ENCODE measurements at regions not wholly inside any gene's neighbourhood (a gene's known extent, or its start where the extent isn't known, plus 50 kb on each side); places are given as distances from the start of the nearest gene placed in this dataset.

DNA sequence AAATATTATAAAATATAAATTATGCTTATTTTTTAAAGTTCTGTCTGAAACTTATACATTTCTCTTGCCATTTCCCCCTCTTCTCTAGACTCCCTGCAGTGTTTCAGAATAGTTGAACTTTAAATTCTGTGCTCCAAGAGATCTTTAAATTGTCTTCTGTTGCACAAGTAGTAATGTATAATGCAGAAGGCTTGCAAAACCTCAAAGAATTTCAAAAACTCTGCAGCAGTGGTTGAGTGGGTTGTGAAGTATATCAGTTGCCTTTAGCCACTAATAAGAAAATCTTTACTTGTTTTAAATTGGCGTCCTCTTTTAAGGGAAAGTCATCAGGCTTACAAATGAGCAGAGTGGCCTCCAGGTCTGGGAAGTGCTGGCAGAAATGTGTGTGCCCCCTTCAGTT, 1153.3 kb upstream of the PABPC4L start:
- intact Hi-C loops (cut with micrococcal nuclease; ENCODE audit: unreplicated experiment): no loop called here
- Histone ChIP-seq H3K4me2 (no peak overlapping the region), H3K27me3 (ENCODE audit: insufficient read depth, low read depth) (no peaks in the 10 kb centered on the region), H3F3A (ENCODE audit: insufficient read depth, low read depth) (no peaks in the 10 kb centered on the region), H3K4me3 (no peak overlapping the region), H3K36me3 (ENCODE audit: low read depth) (no peaks in the 10 kb centered on the region), H3K27ac (no peak overlapping the region), H3K79me2 (ENCODE audit: low read depth) (no peaks in the 10 kb centered on the region), H3K4me1 (replicated peaks; ENCODE audit: insufficient read depth) (no peaks in the 10 kb centered on the region), H4K20me1 (ENCODE audit: insufficient read depth) (no peaks in the 10 kb centered on the region), H3K9me3 (ENCODE audit: insufficient read depth, low read depth) (no peaks in the 10 kb centered on the region), H2AFZ (no peak overlapping the region), H3K9me2 (ENCODE audit: insufficient read depth) (no peaks in the 10 kb centered on the region)
- BruUV-seq (replicated peaks): no TSS peak
- no peak for TF ChIP-seq EZH2 (IDR thresholded peaks at IDR 0.05; ENCODE audit: low read depth)
- TF ChIP-seq, protein P1, sequence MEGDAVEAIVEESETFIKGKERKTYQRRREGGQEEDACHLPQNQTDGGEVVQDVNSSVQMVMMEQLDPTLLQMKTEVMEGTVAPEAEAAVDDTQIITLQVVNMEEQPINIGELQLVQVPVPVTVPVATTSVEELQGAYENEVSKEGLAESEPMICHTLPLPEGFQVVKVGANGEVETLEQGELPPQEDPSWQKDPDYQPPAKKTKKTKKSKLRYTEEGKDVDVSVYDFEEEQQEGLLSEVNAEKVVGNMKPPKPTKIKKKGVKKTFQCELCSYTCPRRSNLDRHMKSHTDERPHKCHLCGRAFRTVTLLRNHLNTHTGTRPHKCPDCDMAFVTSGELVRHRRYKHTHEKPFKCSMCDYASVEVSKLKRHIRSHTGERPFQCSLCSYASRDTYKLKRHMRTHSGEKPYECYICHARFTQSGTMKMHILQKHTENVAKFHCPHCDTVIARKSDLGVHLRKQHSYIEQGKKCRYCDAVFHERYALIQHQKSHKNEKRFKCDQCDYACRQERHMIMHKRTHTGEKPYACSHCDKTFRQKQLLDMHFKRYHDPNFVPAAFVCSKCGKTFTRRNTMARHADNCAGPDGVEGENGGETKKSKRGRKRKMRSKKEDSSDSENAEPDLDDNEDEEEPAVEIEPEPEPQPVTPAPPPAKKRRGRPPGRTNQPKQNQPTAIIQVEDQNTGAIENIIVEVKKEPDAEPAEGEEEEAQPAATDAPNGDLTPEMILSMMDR (conservative IDR thresholded peaks at IDR 0.05): no peak
- no peak for DNase-seq
- POLR2A ChIA-PET (ENCODE audit: unreplicated experiment): no interaction called here
- CTCF ChIA-PET: no interaction called here

DNA sequence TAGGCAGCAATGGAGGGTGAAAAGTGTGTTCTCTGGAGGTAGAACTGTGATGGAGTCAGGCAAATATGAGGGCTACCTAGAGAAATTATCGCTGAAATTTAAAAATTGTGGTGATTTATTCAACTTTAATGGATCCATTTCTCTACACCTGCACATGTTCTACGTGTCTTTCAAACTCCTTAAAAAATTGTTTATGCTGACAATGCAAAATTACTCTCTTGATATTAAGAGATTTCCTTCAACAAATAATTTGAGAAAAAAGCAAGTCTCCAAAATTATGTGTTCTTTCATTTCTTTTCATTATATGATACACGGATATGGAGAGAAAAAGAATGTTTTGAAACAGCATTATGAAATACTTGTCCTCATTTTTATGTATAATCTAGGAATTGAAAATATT, 1151.4 kb upstream of the PABPC4L start:
- no peak for TF ChIP-seq EZH2 (IDR thresholded peaks at IDR 0.05; ENCODE audit: low read depth)
- TF ChIP-seq, protein P1 (conservative IDR thresholded peaks at IDR 0.05): no peak
- H2AFZ ChIP-seq: no peak overlapping the region
- H3K4me3 ChIP-seq: no peak overlapping the region
- H3K4me1 ChIP-seq (replicated peaks; ENCODE audit: insufficient read depth): no peaks in the 10 kb centered on the region
- CTCF ChIA-PET: no interaction called here
- no peak for DNase-seq
- BruUV-seq (replicated peaks): no TSS peak
- no peaks in the 10 kb centered on the region for H3K36me3 ChIP-seq (ENCODE audit: low read depth)
- no peaks in the 10 kb centered on the region for H4K20me1 ChIP-seq (ENCODE audit: insufficient read depth)
- H3K4me2 ChIP-seq: no peak overlapping the region
- no peaks in the 10 kb centered on the region for H3F3A ChIP-seq (ENCODE audit: insufficient read depth, low read depth)
- H3K27me3 ChIP-seq (ENCODE audit: insufficient read depth, low read depth): no peaks in the 10 kb centered on the region
- no peaks in the 10 kb centered on the region for H3K9me3 ChIP-seq (ENCODE audit: insufficient read depth, low read depth)
- no peaks in the 10 kb centered on the region for H3K79me2 ChIP-seq (ENCODE audit: low read depth)
- no peak overlapping the region for H3K27ac ChIP-seq
- POLR2A ChIA-PET (ENCODE audit: unreplicated experiment): no interaction called here
- intact Hi-C loops (cut with micrococcal nuclease; ENCODE audit: unreplicated experiment): no loop called here
- no peaks in the 10 kb centered on the region for H3K9me2 ChIP-seq (ENCODE audit: insufficient read depth)

DNA sequence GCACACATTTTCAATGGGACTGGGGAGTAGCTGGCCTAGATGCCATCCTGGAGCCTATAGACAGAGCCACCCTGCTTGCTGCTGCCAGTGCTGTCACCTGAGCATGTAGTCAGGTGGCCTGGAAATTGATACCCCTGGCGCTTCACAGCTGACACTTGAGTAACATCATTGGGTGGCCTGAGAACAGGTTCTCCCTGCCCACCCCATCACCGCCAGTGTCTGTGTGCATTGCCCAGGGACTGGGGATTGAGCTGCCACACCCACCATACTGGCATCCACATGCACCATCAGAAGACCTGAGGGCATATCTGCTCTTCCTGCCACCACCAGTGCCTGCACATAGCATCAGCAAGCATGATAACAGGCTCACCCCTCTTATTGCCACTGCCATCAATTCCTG, 1142.9 kb upstream of the PABPC4L start:
- ChIA-PET POLR2A (ENCODE audit: unreplicated experiment) (no interaction called here), CTCF (no interaction called here)
- no peaks in the 10 kb centered on the region for H4K20me1 ChIP-seq (ENCODE audit: insufficient read depth)
- BruUV-seq (replicated peaks): no TSS peak
- DNase-seq: no peak
- no peaks in the 10 kb centered on the region for H3K4me1 ChIP-seq (replicated peaks; ENCODE audit: insufficient read depth)
- H3K4me2 ChIP-seq: no peak overlapping the region
- H3K4me3 ChIP-seq: no peak overlapping the region
- H3F3A ChIP-seq (ENCODE audit: insufficient read depth, low read depth): no peaks in the 10 kb centered on the region
- H3K9me3 ChIP-seq (ENCODE audit: insufficient read depth, low read depth): no peaks in the 10 kb centered on the region
- TF ChIP-seq EZH2 (IDR thresholded peaks at IDR 0.05; ENCODE audit: low read depth): no peak
- TF ChIP-seq, protein P1 (conservative IDR thresholded peaks at IDR 0.05): no peak
- H2AFZ ChIP-seq: no peak overlapping the region
- H3K36me3 ChIP-seq (ENCODE audit: low read depth): no peaks in the 10 kb centered on the region
- no peaks in the 10 kb centered on the region for H3K27me3 ChIP-seq (ENCODE audit: insufficient read depth, low read depth)
- H3K27ac ChIP-seq: no peak overlapping the region
- intact Hi-C loops (cut with micrococcal nuclease; ENCODE audit: unreplicated experiment): no loop called here
- no peaks in the 10 kb centered on the region for H3K9me2 ChIP-seq (ENCODE audit: insufficient read depth)
- H3K79me2 ChIP-seq (ENCODE audit: low read depth): no peaks in the 10 kb centered on the region
